MCF 10A (cell line): ENCODE measurements at regions not wholly inside any gene's neighbourhood (a gene's known extent, or its start where the extent isn't known, plus 50 kb on each side); places are given as distances from the start of the nearest gene placed in this dataset.

ENCODE experiments used
- BruUV-seq: library from RNA; stranded (reverse); fragments of 400-500 nt; replicated peaks from 2 replicates; lab custom pipeline; 2021; lab: Mats Ljungman, UMichigan
- CTCF ChIA-PET: fragments of 300-600 bp; sonication (Branson Sonifier 250); formaldehyde crosslinking; extraction: SDS; loops from one replicate; lab custom pipeline; 2021; ENCODE audit warnings: antibody characterized with exemption, inconsistent platforms; lab: Yijun Ruan, JAX
- POLR2A ChIA-PET: fragments of 300-600, 350-650 bp; sonication (Branson Sonifier 250); formaldehyde crosslinking; extraction: SDS; loops from one replicate; lab custom pipeline; 2020; ENCODE audit warnings: antibody characterized with exemption, inconsistent platforms; lab: Yijun Ruan, JAX
- DNase-seq: peaks from one replicate; pipeline ENCODE4 v3.0.0-alpha.2; 2018; ENCODE audit not compliant: unreplicated experiment
- H3K27ac Mint-ChIP-seq: one replicate; pipeline ENCODE4 v1.8.0; 2022; ENCODE audit warnings: mild to moderate bottlenecking, low read depth, mixed read lengths; ENCODE audit not compliant: unreplicated experiment
- H3K27me3 Mint-ChIP-seq: one replicate; pipeline ENCODE4 v1.8.0; 2022; ENCODE audit warnings: mixed read lengths; ENCODE audit not compliant: insufficient read depth, unreplicated experiment
- H3K36me3 Mint-ChIP-seq: one replicate; pipeline ENCODE4 v1.8.0; 2022; ENCODE audit warnings: mild to moderate bottlenecking, moderate library complexity, mixed read lengths; ENCODE audit not compliant: insufficient read depth, unreplicated experiment
- H3K4me1 Mint-ChIP-seq: one replicate; pipeline ENCODE4 v1.8.0; 2022; ENCODE audit warnings: mixed read lengths; ENCODE audit not compliant: insufficient read depth, unreplicated experiment
- H3K4me3 Mint-ChIP-seq: one replicate; pipeline ENCODE4 v1.8.0; 2022; ENCODE audit warnings: mild to moderate bottlenecking, moderate library complexity, mixed read lengths; ENCODE audit not compliant: unreplicated experiment
- H3K9me3 Mint-ChIP-seq: one replicate; pipeline ENCODE4 v1.8.0; 2022; ENCODE audit warnings: mixed read lengths; ENCODE audit not compliant: unreplicated experiment
- intact Hi-C: fragments of 100-400 bp; cut with micrococcal nuclease; formaldehyde crosslinking; loops from 2 replicates; pipeline ENCODE4 v1.14.1; 2022
- TF ChIP-seq, protein P1 (sequence below): fragments of 200-600 bp; IDR thresholded peaks from one replicate; pipeline ENCODE4 v1.8.0; 2022; ENCODE audit warnings: antibody characterized with exemption, mild to moderate bottlenecking; ENCODE audit not compliant: unreplicated experiment

DNA sequence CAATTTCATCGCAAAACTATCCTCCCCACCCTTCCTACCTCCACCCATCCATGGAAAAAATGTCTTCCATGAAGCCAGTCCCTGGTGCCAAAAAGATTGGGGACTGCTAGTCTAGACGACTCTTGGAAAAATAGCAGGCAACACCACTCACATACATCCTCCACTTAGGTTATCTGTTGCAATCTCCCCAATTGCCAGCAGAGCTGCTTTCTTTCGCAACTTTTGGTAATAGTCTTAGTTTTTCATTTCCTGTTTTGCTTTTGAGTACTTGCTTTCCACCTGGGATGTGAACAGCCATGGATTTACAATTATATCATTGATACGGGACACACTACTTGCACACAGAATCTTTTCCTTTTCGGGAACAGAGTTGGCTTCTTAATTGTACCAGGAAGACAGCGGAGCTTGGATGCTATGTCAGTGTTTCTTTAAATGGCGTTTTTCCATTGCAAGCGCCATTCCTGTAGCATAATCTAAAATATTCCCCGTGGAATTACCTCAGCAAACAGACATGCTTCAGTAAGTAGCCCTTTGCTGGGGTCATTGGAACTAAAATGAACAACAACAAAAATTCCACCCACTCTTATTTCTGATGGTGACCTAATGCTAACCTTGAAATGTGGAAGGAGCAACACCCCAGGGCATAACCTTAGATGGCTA is 183.3 kb upstream of the ADGRL2 start:
- intact Hi-C loops: no loop called here
- no peak overlapping the region for H3K4me3 Mint-ChIP-seq
- TF ChIP-seq, protein P1, sequence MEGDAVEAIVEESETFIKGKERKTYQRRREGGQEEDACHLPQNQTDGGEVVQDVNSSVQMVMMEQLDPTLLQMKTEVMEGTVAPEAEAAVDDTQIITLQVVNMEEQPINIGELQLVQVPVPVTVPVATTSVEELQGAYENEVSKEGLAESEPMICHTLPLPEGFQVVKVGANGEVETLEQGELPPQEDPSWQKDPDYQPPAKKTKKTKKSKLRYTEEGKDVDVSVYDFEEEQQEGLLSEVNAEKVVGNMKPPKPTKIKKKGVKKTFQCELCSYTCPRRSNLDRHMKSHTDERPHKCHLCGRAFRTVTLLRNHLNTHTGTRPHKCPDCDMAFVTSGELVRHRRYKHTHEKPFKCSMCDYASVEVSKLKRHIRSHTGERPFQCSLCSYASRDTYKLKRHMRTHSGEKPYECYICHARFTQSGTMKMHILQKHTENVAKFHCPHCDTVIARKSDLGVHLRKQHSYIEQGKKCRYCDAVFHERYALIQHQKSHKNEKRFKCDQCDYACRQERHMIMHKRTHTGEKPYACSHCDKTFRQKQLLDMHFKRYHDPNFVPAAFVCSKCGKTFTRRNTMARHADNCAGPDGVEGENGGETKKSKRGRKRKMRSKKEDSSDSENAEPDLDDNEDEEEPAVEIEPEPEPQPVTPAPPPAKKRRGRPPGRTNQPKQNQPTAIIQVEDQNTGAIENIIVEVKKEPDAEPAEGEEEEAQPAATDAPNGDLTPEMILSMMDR: no peak
- DNase-seq: peak; percentile 30
- H3K4me1 Mint-ChIP-seq: no peaks in the 10 kb centered on the region
- no peaks in the 10 kb centered on the region for H3K27me3 Mint-ChIP-seq
- CTCF ChIA-PET: interaction anchor here (1.5 kb wide), 1 partner anchor 91 kb away, joined by 3 read pairs; no protein-coding TSS in a partner anchor
- no peaks in the 10 kb centered on the region for H3K9me3 Mint-ChIP-seq
- POLR2A ChIA-PET: no interaction called here
- no TSS peak for BruUV-seq
- H3K27ac Mint-ChIP-seq: no peak overlapping the region
- no peaks in the 10 kb centered on the region for H3K36me3 Mint-ChIP-seq

DNA sequence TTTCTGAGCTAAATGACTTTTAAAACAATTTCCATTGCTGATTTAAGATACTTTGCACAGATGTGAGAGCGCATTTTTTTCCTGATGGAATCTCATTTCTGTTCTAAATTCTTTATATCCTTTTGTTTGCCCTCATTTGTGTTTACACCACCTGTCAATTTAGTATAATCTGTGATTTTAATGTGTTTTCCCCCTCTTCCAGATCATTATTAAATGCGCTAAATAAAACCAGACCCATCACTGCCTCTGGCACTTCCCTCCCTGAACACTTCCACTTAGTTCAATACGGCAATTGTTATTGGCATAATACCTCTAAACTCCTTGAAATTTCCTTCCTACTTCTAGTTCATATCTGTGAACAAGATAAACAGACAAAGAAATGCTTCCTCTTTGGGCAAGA is 186.9 kb upstream of the ADGRL2 start:
- H3K27ac Mint-ChIP-seq: no peak overlapping the region
- no peaks in the 10 kb centered on the region for H3K4me1 Mint-ChIP-seq
- H3K36me3 Mint-ChIP-seq: no peaks in the 10 kb centered on the region
- ChIA-PET POLR2A (no interaction called here), CTCF (interaction anchor here (0.6 kb wide), 1 partner anchor 1468 kb away, joined by 3 read pairs; no protein-coding TSS in a partner anchor)
- TF ChIP-seq, protein P1: no peak
- BruUV-seq: no TSS peak
- intact Hi-C loops: no loop called here
- no peaks in the 10 kb centered on the region for H3K27me3 Mint-ChIP-seq
- DNase-seq: no peak
- H3K9me3 Mint-ChIP-seq: no peaks in the 10 kb centered on the region
- no peak overlapping the region for H3K4me3 Mint-ChIP-seq

DNA sequence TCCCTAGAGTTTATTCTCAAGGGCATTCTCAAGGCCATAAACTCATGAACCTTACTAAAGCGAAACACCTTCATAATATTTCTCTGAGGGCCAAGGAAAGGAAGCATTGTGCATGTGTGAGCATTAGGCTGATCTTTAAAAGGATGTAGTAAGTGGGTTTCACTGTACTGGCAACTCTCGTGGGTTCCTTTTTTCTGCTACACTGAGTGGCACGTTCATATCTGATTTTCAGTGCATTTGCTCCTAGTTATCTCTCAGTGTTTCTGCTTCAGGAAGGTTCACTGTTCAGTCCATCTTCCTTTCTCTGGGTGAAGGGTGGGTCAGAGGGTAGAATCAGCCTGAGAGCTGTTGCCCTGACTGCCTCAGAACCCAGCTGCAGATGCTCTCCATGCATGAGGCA is 192.8 kb upstream of the ADGRL2 start:
- H3K36me3 Mint-ChIP-seq: no peaks in the 10 kb centered on the region
- no TSS peak for BruUV-seq
- H3K4me1 Mint-ChIP-seq: no peaks in the 10 kb centered on the region
- no peaks in the 10 kb centered on the region for H3K9me3 Mint-ChIP-seq
- no peak for DNase-seq
- intact Hi-C loops: no loop called here
- no peak overlapping the region for H3K4me3 Mint-ChIP-seq
- POLR2A ChIA-PET: no interaction called here
- TF ChIP-seq, protein P1: no peak
- no peaks in the 10 kb centered on the region for H3K27me3 Mint-ChIP-seq
- H3K27ac Mint-ChIP-seq: no peak overlapping the region
- CTCF ChIA-PET: no interaction called here

DNA sequence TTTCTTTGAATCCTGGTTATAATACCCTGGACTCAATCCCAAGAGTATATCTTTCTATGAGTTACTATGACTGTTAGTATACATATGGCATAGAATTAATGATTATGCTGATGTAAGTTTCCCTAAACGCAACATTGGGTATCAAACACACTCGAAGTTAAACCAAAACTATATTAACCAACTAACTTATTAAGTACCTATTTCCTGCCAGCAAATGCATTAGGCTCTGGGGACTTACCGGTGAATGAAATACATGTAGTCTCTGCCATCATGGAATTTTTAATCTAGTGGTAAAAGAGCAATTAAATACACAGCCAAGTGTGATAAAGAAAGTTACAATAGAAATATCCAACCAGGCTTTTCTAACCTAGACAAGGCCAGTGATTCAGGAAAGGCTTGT is 193.6 kb upstream of the ADGRL2 start:
- intact Hi-C loops: no loop called here
- no peaks in the 10 kb centered on the region for H3K9me3 Mint-ChIP-seq
- ChIA-PET POLR2A (no interaction called here), CTCF (no interaction called here)
- no peak for DNase-seq
- no peaks in the 10 kb centered on the region for H3K27me3 Mint-ChIP-seq
- H3K4me1 Mint-ChIP-seq: no peaks in the 10 kb centered on the region
- H3K36me3 Mint-ChIP-seq: no peaks in the 10 kb centered on the region
- no peak overlapping the region for H3K4me3 Mint-ChIP-seq
- TF ChIP-seq, protein P1: no peak
- BruUV-seq: no TSS peak
- no peak overlapping the region for H3K27ac Mint-ChIP-seq
